Mesenchymal stem cell (in vitro differentiated cells and primary cell): ENCODE measurements at regions not wholly inside any gene's neighbourhood (a gene's known extent, or its start where the extent isn't known, plus 50 kb on each side); places are given as distances from the start of the nearest gene placed in this dataset.

Experiments
- DNase-seq: peaks from one replicate; pipeline ENCODE4 v3.0.0-alpha.2; 2013
- H2AFZ ChIP-seq: one replicate; pipeline ENCODE4 v1.6.1; 2013; ENCODE audit warnings: low read depth, mild to moderate bottlenecking, control low read depth, inconsistent platforms, low read length, moderate library complexity
- H2AK5ac ChIP-seq: 2 replicates; pipeline ENCODE4 v1.6.1; 2013; ENCODE audit warnings: low read length, moderate library complexity, mild to moderate bottlenecking, inconsistent platforms; ENCODE audit not compliant: severe bottlenecking
- H2BK120ac ChIP-seq: one replicate; pipeline ENCODE4 v1.6.1; 2013; ENCODE audit warnings: low read depth, mild to moderate bottlenecking, inconsistent platforms, low read length, moderate library complexity
- H2BK12ac ChIP-seq, 2 experiments: one replicate each; pipeline ENCODE4 v1.6.1; 2013; ENCODE audit warnings: inconsistent platforms in 2 of 2, low read length in 2 of 2, mild to moderate bottlenecking in 2 of 2, moderate library complexity in 2 of 2, control low read depth in 1 of 2
- H2BK15ac ChIP-seq: one replicate; pipeline ENCODE4 v1.6.1; 2013; ENCODE audit warnings: mild to moderate bottlenecking, low read depth, inconsistent platforms; ENCODE audit not compliant: poor library complexity, severe bottlenecking
- H2BK5ac ChIP-seq: 2 replicates; pipeline ENCODE4 v1.6.1; 2013; ENCODE audit warnings: low read depth, mild to moderate bottlenecking, low read length, control low read depth, inconsistent platforms; ENCODE audit not compliant: poor library complexity, severe bottlenecking
- H3K14ac ChIP-seq, 2 experiments: one replicate each; pipeline ENCODE4 v1.6.1; 2013; ENCODE audit warnings: inconsistent platforms in 2 of 2, low read length in 2 of 2, control low read depth in 1 of 2, mild to moderate bottlenecking in 1 of 2, moderate library complexity in 1 of 2
- H3K18ac ChIP-seq, 2 experiments: one replicate each; pipeline ENCODE4 v1.6.1; 2013; ENCODE audit warnings: inconsistent platforms in 2 of 2, low read length in 2 of 2, control low read depth in 1 of 2, low read depth in 1 of 2, mild to moderate bottlenecking in 1 of 2
- H3K23ac ChIP-seq, 2 experiments: one replicate each; pipeline ENCODE4 v1.6.1; 2013; ENCODE audit warnings: inconsistent platforms in 2 of 2, low read length in 2 of 2, mild to moderate bottlenecking in 2 of 2, moderate library complexity in 2 of 2, control low read depth in 1 of 2
- H3K27ac ChIP-seq: 2 replicates; pipeline ENCODE4 v1.5.1; 2013; ENCODE audit warnings: mild to moderate bottlenecking, moderate library complexity, low read length, control low read depth, inconsistent platforms; ENCODE audit not compliant: poor library complexity, severe bottlenecking
- H3K27me3 ChIP-seq, 2 experiments: 2 replicates each; pipeline versions ENCODE4 v1.6.1 to v1.7.0; 2013; ENCODE audit warnings: low read length in 2 of 2, mild to moderate bottlenecking in 2 of 2, moderate library complexity in 2 of 2, control low read depth in 1 of 2, inconsistent platforms in 1 of 2; ENCODE audit not compliant: control insufficient read depth in 1 of 2, insufficient read depth in 1 of 2
- H3K36me3 ChIP-seq, 2 experiments: 2 replicates each; pipeline versions ENCODE4 v1.6.1 to v1.7.0; 2013; ENCODE audit warnings: low read length in 2 of 2, control low read depth in 1 of 2, inconsistent platforms in 1 of 2, low read depth in 1 of 2, mild to moderate bottlenecking in 1 of 2; ENCODE audit not compliant: insufficient read depth in 2 of 2, control insufficient read depth in 1 of 2
- H3K4ac ChIP-seq, 2 experiments: one replicate each; pipeline ENCODE4 v1.6.1; 2013; ENCODE audit warnings: inconsistent platforms in 2 of 2, low read length in 2 of 2, mild to moderate bottlenecking in 2 of 2, moderate library complexity in 2 of 2, control low read depth in 1 of 2, low read depth in 1 of 2
- H3K4me1 ChIP-seq: 2 replicates; pipeline ENCODE4 v1.6.1; 2013; ENCODE audit warnings: low read depth, low read length, control low read depth; ENCODE audit not compliant: control insufficient read depth, insufficient read depth
- H3K4me2 ChIP-seq: 2 replicates; pipeline ENCODE4 v1.6.1; 2013; ENCODE audit warnings: low read length, mild to moderate bottlenecking, inconsistent platforms; ENCODE audit not compliant: poor library complexity, severe bottlenecking
- H3K4me3 ChIP-seq, 2 experiments: 2 replicates each; pipeline versions ENCODE4 v1.5.1 to v1.7.0; 2013; ENCODE audit warnings: low read length in 2 of 2, mild to moderate bottlenecking in 2 of 2, control low read depth in 1 of 2, low read depth in 1 of 2; ENCODE audit not compliant: insufficient read depth in 1 of 2
- H3K79me1 ChIP-seq: replicated peaks from 2 replicates; pipeline ENCODE4 v1.6.1; 2013; ENCODE audit warnings: mild to moderate bottlenecking, control low read depth, low read length, inconsistent platforms; ENCODE audit not compliant: poor library complexity, severe bottlenecking
- H3K9ac ChIP-seq: 2 replicates; pipeline ENCODE4 v1.7.0; 2013; ENCODE audit warnings: mild to moderate bottlenecking, low read length, moderate library complexity
- H3K9me3 ChIP-seq: 2 replicates; pipeline ENCODE4 v1.7.0; 2013; ENCODE audit warnings: mild to moderate bottlenecking, low read length; ENCODE audit not compliant: control insufficient read depth
- H4K8ac ChIP-seq: one replicate; pipeline ENCODE4 v1.6.1; 2013; ENCODE audit warnings: inconsistent platforms, mild to moderate bottlenecking, low read length, moderate library complexity
- H4K91ac ChIP-seq: one replicate; pipeline ENCODE4 v1.6.1; 2013; ENCODE audit warnings: mild to moderate bottlenecking, low read length, inconsistent platforms
- WGBS: methylation state at CpG from one replicate; pipeline ENCODE4 v1.1.7; 2013; ENCODE audit warnings: mixed read lengths; 5-methylcytosine and 5-hydroxymethylcytosine counted together

- H2BK5ac ChIP-seq: no peak overlapping the region
- H3K4me3 ChIP-seq: no peak overlapping the region
- no peak overlapping the region for H3K9ac ChIP-seq
- H3K14ac ChIP-seq: no peak overlapping the region
- H3K36me3 ChIP-seq: no peaks in the 10 kb centered on the region
- no peak overlapping the region for H2AFZ ChIP-seq
- H3K9me3 ChIP-seq: no peaks in the 10 kb centered on the region
- no peaks in the 10 kb centered on the region for H3K79me1 ChIP-seq
- H3K27ac ChIP-seq: peak overlapping the region; percentile 28
- H3K4ac ChIP-seq: no peak overlapping the region
- H2AK5ac ChIP-seq: no peak overlapping the region
- no peak overlapping the region for H3K23ac ChIP-seq
- H3K18ac ChIP-seq: no peak overlapping the region
- H2BK120ac ChIP-seq: no peak overlapping the region
- H2BK12ac ChIP-seq: no peak overlapping the region
- no peaks in the 10 kb centered on the region for H3K27me3 ChIP-seq
- DNase-seq: peak; percentile 64
- H4K8ac ChIP-seq: no peak overlapping the region
- peaks cover 5% of the 10 kb centered on the region for H3K4me1 ChIP-seq
- H3K4me2 ChIP-seq: no peak overlapping the region
- no peak overlapping the region for H2BK15ac ChIP-seq
- no peak overlapping the region for H4K91ac ChIP-seq
These were observed 147.2 kb upstream of the SPATS2L start for GRCh38 chr2:200159357-200159707.

- H3K4me1 ChIP-seq: peaks cover 5% of the 10 kb centered on the region
- no peak overlapping the region for H4K91ac ChIP-seq
- H3K23ac ChIP-seq: no peak overlapping the region
- H3K14ac ChIP-seq: no peak overlapping the region
- no peaks in the 10 kb centered on the region for H3K27me3 ChIP-seq
- H2AFZ ChIP-seq: no peak overlapping the region
- 70% methylated on average over 10 of the region's 11 CpGs for WGBS
- H2BK15ac ChIP-seq: no peak overlapping the region
- H3K36me3 ChIP-seq: no peaks in the 10 kb centered on the region
- H2AK5ac ChIP-seq: peak overlapping the region; percentile 34
- H3K4me3 ChIP-seq: no peak overlapping the region
- no peak overlapping the region for H3K4ac ChIP-seq
- peak overlapping the region; percentile 5 for H4K8ac ChIP-seq
- no peak overlapping the region for H3K27ac ChIP-seq
- H3K9me3 ChIP-seq: no peaks in the 10 kb centered on the region
- no peak overlapping the region for H3K4me2 ChIP-seq
- peak overlapping the region in 1 of 2 experiments; percentile 61 for H3K18ac ChIP-seq
- H2BK12ac ChIP-seq: no peak overlapping the region
- no peak overlapping the region for H2BK5ac ChIP-seq
- DNase-seq: peak; percentile 64
- no peak overlapping the region for H3K9ac ChIP-seq
- H3K79me1 ChIP-seq: no peaks in the 10 kb centered on the region
- no peak overlapping the region for H2BK120ac ChIP-seq
These were observed 146.4 kb upstream of the SPATS2L start for GRCh38 chr2:200159829-200160781.

- no peaks in the 10 kb centered on the region for H3K27me3 ChIP-seq
- H2AFZ ChIP-seq: no peak overlapping the region
- H2BK5ac ChIP-seq: no peak overlapping the region
- 94% methylated on average over 3 of the region's 3 CpGs for WGBS
- no peak overlapping the region for H3K4me2 ChIP-seq
- no peak overlapping the region for H3K27ac ChIP-seq
- no peak overlapping the region for H2BK15ac ChIP-seq
- peaks cover 6% of the 10 kb centered on the region for H3K9me3 ChIP-seq
- H3K9ac ChIP-seq: no peak overlapping the region
- H4K91ac ChIP-seq: no peak overlapping the region
- DNase-seq: no peak
- no peak overlapping the region for H3K14ac ChIP-seq
- H3K79me1 ChIP-seq: no peaks in the 10 kb centered on the region
- no peak overlapping the region for H2BK12ac ChIP-seq
- H3K4ac ChIP-seq: no peak overlapping the region
- H3K18ac ChIP-seq: no peak overlapping the region
- H4K8ac ChIP-seq: no peak overlapping the region
- no peak overlapping the region for H3K23ac ChIP-seq
- H3K36me3 ChIP-seq: no peaks in the 10 kb centered on the region
- peak overlapping the region; percentile 12 for H2AK5ac ChIP-seq
- H3K4me3 ChIP-seq: no peak overlapping the region
- peaks cover 5% of the 10 kb centered on the region for H3K4me1 ChIP-seq
- H2BK120ac ChIP-seq: no peak overlapping the region
These were observed 145.0 kb upstream of the SPATS2L start for GRCh38 chr2:200161458-200161857.

GRCh38 chr2:200165687-200166086 lies 140.8 kb upstream of the SPATS2L start:
- WGBS: 96% methylated on average over 1 of the region's 1 CpG
- H3K14ac ChIP-seq: no peak overlapping the region

More at GRCh38 chr2:200165687-200166086, 140.8 kb upstream of the SPATS2L start:
- Histone ChIP-seq H2AFZ (no peak overlapping the region), H3K9ac (no peak overlapping the region), H3K4ac (no peak overlapping the region), H2AK5ac (no peak overlapping the region), H3K27me3 (peaks cover 0 to 11% of the 10 kb centered on the region in 2 experiments), H2BK12ac (no peak overlapping the region), H3K79me1 (no peaks in the 10 kb centered on the region), H3K27ac (no peak overlapping the region), H2BK120ac (no peak overlapping the region), H3K18ac (no peak overlapping the region), H2BK5ac (no peak overlapping the region), H3K4me1 (no peaks in the 10 kb centered on the region), H3K36me3 (no peaks in the 10 kb centered on the region), H2BK15ac (no peak overlapping the region), H3K4me2 (no peak overlapping the region), H3K4me3 (no peak overlapping the region), H3K9me3 (peaks cover 6% of the 10 kb centered on the region), H3K23ac (no peak overlapping the region), H4K8ac (no peak overlapping the region), H4K91ac (no peak overlapping the region)
- DNase-seq: no peak
